IPS-NIHi11 (cell line): ENCODE measurements at regions not wholly inside any gene's neighbourhood (a gene's known extent, or its start where the extent isn't known, plus 50 kb on each side); places are given as distances from the start of the nearest gene placed in this dataset.

ENCODE experiments used
- DNase-seq: peaks from one replicate; pipeline ENCODE4 v3.0.0; 2012; ENCODE audit warnings: mixed read lengths, low spot score

DNA sequence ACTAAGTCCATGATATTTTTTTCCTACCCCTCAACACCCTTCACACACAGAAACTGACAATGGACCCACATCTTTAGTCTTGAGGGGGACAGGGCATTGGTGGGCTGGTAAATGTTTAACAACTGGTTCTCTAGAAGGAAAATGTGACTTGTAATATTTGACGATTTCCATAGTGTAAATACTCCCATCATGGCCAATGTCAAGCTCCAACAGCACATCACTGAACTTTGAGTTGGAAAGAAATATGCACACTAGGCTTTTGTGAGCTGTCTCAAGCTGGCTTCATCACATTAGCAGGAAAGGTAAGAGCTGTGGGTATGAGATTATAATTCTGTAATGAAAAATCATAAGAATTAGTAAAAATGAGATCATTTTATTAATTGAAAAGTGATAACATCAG, 189.9 kb upstream of the PRLR start:
- DNase-seq: no peak

DNA sequence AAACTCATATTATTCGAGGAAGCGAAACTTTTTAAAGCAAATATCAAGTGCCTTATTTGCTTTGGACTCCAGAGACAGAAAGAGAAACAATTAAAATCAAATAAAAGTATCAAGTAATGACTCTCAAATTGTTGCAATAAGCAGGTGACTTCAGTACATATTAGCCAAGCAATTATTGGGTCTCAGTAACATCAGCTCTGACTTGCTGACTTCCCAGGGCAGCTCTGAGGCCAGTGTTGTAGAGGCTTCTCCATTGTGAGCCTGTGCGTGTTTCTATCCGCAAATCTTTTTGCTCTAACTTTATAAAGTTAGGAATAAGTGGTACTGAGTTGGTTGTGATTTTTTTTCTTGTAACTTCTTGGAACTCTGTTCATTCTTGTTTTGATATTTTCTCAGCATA, 186.8 kb upstream of the PRLR start:
- DNase-seq: no peak

DNA sequence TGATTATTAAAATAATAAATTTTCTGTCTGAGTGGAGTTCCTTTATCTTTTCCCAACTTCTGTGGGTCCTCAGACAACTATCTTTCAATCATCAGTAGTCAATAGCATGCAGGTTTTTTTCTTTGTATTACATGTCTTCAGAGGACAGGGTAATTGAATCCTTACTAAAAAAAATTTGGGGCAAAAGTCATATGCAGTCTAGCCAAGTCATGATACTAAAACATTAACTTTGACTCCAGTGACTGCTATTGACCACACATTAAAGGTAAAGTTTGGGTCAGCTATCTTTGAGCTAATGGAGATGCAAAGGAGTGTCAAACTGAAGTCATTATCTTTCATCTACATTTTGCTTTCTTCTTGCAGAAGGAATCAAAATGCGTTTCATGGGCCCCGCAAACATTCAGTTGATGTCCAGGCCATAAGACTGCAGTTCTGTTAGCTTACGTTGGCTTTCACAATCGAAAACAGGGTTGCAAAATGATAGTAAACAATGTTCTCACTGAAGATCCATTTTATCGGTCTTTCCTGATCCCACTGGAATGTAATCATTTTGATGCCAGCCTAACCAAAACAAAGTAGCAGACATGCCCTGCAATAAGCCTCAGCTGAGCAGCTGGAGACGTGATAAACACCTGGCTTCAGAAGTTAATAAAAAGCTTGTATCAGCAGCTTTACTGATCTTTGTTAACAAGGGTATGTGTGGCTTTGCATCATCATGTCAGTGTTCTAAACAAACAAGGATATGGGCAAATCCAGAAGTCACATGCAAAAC, 186.1 kb upstream of the PRLR start:
- no peak for DNase-seq

DNA sequence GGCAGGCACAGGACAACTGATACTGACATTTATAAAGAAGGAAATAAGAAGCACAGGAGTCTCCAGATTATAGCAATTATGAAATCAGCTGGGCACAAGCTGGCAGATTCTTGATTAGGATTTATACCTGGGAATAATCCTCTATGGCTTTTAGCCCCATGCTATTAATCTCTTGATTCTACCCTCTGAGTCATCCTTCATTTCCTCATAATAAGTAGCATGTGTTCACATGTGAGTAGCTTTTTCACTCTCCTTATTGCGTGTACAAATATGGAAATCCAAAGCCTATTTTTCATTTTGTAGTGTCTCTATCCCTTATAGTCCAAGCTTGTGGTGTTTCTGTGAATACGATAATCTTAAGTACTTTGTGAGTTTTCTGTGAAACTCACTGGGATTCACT, 185.0 kb upstream of the PRLR start:
- no peak for DNase-seq

DNA sequence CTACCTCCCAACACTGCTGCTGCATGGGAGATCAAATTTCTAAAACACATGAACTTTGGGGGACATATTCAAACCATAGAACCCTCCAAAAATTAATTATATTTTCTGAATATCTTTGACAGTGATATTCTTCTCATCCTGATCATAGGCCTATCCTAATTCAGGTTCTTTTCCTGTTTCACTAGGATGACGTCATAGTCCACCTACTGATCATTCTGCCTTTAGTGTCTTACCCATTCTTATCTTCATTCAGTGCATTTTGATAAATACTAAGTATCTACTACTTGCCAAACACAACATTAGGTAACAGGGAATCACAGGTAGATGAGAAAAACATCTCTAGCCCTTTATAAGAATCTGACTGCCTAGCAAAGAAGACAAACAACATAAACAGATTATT, 179.1 kb upstream of the PRLR start:
- no peak for DNase-seq

DNA sequence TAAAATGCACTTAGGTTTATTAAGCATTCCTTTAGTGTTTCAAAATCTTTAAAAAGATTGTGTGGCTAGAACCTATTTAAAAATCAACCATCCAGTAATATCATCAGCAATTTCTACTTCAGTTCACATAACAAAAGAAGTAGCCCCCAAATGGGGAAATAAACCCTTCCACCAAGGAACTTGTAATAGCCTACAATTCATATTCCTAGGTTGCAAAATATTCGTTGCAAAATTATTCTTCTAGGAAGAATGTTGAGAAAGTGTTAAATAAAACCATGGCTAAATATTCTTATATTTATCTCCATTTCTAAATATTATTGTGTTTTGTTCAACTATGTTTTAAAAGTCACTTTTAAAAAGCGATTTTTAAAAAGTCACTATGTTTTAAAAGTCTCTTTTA, 177.9 kb upstream of the PRLR start:
- DNase-seq: no peak

DNA sequence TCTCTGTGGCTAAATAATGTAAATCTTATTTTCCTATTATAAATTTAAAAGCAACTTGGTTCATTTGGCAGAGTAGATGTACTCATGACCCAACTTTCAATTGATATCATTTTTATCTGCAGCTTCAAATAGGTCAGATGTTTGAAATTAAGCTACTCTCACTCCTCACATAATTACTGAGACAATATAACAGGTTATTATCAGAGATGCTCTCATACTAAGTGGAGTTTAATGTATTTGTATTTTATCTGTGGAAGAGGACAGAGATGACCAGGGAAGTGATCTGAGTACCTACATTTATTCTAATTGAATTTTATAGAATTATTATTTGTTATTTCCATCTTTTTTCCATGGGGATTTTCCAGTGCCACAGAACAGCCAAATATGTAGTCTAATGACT, 177.4 kb upstream of the PRLR start:
- no peak for DNase-seq

DNA sequence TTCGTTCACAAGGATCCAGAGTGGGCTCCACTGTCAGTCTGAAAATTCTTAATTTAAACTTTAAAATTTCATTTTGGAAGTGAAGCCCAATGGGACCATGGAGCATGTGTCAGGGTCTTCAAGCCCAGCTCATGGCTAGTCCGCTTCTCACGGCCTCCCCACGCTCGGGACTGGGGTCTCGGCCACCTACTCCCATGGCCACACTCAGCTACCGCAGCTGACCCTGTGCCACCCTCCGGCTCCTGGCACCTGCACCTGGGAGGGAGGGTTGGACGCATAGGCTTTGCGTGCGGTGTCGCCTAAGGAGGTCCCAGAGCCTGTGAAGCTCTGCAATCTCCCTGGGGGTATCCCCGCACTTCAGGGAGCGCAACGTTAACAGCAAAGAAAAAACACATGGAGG, 175.7 kb upstream of the PRLR start:
- DNase-seq: no peak

DNA sequence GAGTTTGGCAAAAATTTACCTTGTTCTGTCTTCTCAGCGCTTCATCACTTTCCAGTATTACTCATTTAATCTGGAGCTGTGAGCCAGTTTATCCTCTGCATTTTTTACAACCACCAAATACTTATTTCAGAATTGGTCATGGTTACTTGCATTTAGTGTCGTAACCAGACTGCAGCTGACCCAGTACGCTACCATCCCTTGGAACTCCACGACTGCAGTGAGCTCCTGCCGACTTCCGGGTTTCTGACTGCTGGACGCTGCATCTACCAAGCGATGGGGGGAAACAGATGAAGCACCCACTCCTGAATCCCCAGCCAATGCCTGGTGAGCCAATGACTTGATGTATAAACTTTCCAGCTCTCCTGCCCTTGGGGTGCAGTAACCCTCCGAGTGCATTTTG, 174.4 kb upstream of the PRLR start:
- no peak for DNase-seq

DNA sequence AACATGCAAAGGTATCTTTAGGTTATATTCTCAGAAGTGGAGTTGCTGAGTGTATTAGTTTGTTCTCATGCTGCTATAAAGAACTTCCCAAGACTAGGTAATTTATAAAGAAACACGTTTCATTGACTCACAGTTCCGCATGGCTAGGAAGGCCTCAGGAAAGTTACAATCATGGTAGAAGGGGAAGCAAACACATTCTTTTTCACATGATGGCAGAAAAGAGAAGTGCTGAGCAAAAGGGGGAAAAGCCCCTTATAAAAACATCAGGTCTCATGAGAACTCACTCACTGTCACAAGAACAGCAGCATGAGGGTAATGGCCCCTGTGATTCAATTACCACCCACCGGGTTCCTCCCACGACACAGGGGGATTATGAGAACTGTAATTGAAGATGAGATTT, 163.6 kb upstream of the PRLR start:
- DNase-seq: no peak

DNA sequence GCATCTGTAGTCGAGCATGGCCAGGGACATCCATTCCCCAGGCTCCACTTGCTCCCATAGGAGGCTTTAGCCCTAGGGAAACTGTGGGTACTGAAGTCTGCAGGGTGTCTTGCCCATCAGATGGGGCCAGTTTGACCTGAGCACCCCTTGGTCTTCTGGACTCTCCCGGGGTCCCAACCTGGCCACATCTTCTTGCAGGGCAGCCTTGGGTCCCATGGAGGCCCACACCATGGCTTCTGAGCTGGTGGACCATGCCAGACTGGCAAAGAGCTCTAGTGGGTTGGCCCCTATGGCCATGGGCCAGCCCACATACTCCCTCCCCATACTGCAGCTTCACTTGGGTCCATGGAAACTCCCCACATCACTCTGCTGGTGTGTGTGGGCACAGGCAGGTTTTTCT, 154.4 kb upstream of the PRLR start:
- no peak for DNase-seq

DNA sequence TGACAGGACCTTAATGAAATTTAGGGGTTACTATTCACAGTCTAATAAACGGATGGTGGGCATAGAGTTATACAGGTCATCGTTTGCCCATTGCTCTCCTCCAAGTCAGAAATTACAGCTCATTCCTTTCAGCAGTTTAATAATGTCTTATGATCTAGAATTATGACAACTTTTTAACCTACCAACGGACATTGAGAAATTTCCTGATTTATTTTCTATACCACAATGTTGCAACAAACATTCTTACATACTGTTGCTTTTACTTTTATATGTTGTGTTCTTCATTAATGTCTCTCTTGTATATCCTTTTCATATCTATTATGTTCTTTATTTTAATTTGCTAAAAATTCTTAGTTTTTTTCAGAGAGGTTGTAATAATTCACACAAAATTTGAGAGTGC, 152.8 kb upstream of the PRLR start:
- DNase-seq: no peak

DNA sequence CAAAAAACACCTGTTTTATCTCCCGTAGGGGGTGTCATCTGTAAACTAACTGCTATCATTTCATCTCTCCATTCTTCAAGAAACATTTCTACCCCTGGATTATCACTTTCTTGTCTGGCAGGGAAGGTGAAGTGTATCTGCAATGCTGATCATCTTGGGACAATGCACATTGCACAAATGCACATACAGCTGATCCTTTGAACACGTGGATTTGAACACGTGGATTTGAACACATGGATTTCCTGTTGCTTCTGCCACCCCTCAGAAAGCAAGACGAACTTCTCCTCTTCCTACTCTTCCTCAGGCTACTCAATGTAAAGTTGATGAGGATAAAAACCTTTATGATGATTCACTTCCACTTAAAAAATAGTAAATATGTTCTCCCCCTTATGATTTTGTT, 147.4 kb upstream of the PRLR start:
- DNase-seq: no peak

DNA sequence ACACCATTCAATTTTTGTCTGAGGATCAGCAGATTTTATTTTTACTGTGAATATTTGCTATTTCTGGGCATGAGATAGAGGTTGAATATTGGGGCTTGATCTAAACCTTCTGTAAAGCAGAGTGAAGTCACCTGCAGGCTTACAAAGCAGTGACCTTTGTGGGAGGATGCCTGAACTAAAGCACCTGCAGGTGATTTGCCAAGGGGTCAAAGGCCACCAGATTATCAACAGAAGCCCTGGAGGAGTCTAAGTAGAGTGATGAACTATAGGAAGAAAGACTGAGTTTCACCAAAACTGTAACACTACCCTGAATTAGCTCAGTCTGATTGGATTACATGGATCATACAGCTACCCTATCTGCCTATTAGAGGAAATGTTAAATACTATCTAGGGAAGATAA, 144.3 kb upstream of the PRLR start:
- no peak for DNase-seq

DNA sequence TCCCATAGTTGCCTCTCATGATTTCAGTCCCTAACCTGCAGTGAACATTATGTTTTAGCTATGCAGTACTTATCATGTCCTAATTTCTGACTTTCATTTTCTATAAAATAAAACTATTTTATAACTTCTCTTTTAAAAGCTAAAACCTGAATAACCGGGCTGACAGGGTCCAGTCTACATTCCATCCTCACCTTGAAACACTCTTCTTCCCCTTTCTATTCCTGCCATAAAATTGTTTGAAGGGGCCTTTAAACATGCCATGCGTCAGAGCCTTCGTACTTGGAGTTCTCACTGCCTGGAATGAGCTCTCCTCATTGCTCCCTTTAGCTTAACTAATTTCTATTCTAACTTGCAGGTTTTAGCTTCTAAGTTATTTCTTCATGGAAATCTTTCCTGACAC, 143.0 kb upstream of the PRLR start:
- no peak for DNase-seq

DNA sequence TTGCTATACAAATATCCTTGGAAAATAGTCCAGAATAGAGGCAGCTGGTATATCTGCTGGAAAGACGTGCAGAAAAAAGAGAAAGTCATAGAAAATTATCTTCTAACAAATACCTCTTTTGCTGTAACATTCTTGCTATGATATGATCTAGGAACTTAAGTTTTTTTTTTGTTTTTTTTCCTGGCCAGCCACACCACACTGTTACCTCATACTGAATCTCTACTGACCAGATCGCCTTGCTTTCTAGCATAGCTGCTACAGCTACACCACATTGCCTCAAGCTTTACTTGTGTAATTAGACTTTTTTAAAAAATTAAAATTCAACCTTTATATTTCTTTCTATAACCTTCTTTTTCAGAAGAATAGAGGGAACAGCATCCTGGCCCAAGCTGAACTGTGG, 142.2 kb upstream of the PRLR start:
- no peak for DNase-seq

DNA sequence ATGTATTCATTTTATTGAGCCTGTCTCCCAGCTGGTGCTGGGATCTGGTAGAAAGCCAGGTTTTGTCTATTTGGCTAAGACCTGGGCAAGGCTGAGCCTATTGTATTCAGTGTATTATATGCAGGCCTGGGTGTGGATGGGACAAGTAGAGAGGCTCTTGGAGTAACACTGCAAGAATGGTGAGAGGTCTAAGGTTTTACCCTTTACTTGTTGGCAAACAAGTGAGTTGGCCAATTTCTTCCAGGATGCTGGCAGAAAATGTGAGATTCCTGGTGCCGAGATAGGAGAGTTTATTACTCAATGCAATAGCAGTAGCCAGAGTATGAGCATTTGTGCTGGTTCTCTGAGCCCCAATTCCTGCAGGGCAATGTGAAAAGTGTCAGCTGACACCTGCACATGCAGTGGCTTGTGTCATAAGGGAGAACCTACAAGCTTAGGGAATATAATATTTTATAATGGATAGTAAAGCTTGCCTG, 141.7 kb upstream of the PRLR start:
- no peak for DNase-seq

DNA sequence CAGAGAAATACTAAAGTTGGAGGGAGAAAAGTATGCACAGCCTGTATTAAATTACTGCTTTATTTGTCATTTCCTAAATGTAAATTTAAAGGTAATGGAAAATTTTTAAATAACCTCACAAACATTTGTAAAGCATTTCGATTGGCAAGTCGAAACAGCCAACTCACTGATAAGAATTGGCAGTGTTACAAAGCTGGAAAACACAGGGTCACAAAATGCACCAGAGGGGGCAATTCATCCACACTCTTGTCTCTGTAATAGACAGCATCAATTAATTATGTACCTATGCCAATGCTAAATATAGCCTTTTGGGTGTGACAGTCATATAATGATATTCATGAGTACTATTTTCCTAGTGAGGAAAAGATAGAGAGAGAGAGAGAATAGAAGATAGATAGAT, 140.6 kb upstream of the PRLR start:
- no peak for DNase-seq

DNA sequence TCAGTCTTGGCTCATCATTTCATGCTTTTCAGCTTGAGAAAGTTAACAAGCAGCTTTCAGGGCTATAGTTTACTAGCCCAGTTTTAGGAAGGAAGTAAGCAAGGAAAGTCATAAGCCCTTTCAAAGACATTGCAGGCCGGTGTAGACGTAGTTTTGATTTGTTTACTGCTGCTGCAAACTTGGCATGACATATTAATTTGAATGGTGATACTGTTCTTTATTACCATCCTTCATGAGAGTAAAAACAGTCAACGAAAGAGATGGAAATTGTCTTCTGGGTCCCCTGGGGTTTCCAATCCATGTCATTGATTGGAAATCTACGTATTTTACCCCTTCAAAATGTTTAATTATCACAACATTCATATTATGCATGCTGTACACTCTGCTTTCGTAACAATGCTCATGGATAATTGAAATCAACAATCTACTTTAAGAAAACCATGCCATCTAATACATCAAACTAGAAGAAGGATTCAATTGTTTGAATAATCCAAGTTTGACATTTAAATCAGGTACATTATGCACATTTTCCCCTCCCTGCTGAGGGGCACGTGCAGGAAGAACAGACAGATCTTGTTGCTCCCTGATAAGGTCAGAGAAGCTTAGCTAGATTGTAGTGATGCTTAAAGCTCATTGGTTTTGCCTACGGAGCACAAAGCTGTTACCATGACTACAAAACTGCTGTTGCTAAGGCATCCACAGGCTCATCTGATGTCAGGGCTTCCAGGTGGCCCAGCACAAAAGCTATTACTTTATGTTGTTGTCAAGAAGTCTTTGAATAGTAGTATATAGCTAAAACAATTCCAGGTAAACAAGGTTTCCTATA, 139.9 kb upstream of the PRLR start:
- DNase-seq: peak; percentile 60

DNA sequence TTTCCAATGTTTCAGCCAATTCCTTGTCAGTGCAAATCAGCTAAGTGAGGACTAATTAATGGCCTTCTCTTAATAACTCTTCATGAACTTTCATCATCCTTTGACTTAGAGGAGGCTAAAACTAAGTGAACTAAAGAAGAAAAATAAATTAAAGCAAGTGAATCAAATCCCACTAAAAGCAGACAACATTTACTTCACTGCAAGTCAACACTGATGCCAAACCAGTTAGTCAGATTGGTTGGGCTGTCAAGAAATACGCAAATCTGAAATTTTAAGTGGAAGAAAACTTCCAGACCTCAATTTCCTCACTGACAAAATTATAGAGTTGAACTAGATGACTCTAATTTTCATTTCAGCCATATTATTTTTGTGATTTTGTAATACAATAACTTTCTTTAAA, 137.2 kb upstream of the PRLR start:
- no peak for DNase-seq

DNA sequence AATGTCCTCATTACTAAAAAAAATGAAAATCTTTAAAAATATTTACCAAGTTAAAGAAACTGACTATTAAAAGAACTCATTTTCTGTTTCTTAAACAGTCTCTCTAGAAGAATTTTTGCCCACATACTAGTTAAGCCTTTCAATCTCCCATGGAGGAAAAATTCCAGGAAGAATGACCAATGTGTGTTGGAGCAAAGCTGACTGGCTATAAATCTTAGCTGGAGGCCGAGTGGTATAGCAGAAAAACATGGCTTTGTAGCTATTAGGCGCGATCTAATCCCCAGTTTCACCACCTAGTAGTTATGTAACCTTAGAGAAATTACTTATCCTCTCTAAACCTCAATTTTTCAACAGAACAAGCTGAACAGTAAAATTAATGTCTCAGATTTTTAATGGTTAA, 135.5 kb upstream of the PRLR start:
- DNase-seq: no peak

DNA sequence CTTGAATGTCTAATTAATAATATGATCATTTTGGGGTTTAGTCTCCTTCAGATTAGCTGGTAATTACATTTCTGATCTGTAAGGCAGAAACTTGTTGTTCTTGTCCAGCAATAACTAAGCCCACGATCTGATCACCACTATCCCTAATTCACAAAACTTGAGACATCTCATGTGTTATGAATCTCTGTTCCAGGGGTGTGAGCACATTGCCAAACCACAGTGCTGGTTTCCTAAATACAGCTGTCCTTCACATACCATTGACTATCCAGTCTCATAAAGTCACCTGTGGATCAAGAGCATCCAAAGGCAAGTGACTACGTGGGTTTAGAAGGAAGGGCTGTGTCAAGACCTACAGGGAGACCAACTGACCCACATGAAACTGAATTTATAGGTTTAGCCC, 134.1 kb upstream of the PRLR start:
- DNase-seq: no peak

DNA sequence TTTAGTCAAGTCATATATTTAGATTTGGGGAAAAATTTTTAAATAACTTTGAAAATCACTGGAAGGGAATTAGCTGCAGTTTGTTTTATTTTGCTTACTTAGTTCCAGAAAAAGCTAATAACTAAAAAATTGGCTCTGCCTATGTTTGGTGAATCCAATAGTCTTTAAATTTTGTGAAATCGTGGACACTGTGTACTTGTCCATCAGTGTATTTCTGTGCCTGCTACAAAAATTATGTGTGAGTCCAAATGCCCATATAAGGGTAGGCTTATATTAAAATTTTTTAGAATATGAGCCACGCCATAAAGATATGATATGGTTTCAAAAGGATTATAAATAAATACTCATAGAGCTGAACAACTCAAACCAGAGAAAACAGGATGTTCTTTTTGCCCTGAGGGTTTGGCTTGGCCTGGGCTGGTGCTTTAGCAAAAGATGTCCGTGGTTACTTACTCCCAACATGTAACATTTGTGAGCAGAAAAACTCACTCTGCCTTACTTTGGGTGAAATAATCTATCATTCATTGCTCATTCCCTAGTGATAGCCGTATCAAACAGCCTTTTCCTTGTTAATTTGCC, 133.2 kb upstream of the PRLR start:
- no peak for DNase-seq
